ENCODE measurements at regions not wholly inside any gene's neighbourhood (a gene's known extent, or its start where the extent isn't known, plus 50 kb on each side); places are given as distances from the start of the nearest gene placed in this dataset.

DNA sequence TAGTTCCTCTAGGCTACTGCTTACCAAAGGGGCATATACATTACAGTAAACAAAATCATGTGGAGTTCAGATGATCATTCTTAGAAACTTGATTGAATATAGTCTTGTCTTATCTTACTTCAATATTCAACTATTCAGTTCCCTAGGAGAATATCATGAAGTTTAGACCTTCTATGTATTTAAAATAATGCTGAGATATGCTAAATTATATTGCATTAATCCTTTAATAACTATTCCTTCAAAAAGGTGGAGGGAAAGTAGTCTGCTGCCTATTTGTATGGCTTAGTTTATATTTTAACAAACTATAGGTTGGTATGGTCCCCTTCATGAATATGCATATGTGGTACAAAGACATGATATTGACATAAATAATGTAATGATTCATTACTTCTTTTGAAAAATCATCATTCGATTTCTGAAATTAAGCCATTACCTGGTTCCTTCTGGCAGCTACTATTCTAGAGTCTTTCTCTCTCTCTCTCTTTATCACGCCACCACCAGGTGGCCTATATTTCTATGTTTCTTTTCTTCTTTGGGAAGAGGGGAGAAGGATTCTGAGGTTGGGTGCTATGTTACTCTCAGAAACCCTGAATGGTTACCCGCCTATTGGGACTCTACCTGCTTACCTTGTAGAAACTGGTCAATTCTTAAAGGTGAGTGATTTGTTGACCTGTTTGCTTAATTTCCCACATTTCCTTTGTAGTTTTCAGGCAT is 855.8 kb downstream of the HACE1 start:
- 64 to 76% (median 68%) methylated on average over 3 of the region's 3 CpGs for WGBS, 4 donors
- H3K9me3 ChIP-seq (replicated peaks in 1 of 3), result no peaks in the 10 kb centered on the region
- intact Hi-C loops (cut with DNase I), result no loop called here
- H3K36me3 ChIP-seq (replicated peaks in 1 of 2), result no peaks in the 10 kb centered on the region
- no peaks in the 10 kb centered on the region for H3K27me3 ChIP-seq
- no peak overlapping the region for H3K27ac ChIP-seq
- no peak for DNase-seq
- no peaks in the 10 kb centered on the region for H3K4me1 ChIP-seq (replicated peaks in 1 of 2)
- H3K4me3 ChIP-seq, result no peak overlapping the region
- TF ChIP-seq CTCF (IDR thresholded peaks at IDR 0.05) (no peak), POLR2A (IDR thresholded peaks at IDR 0.05) (no peak)

- DNase-seq, result no peak
- no peak for TF ChIP-seq POLR2A (IDR thresholded peaks at IDR 0.05)
- TF ChIP-seq CTCF (IDR thresholded peaks at IDR 0.05), result no peak
- no peak overlapping the region for H3K27ac ChIP-seq
- no peaks in the 10 kb centered on the region for H3K36me3 ChIP-seq (replicated peaks in 1 of 2)
- no peaks in the 10 kb centered on the region for H3K4me1 ChIP-seq (replicated peaks in 1 of 2)
- whole genome bisulfite sequencing, 4 donors, result 81 to 86% (median 82%) methylated on average over 1 of the region's 1 CpG
- H3K9me3 ChIP-seq (replicated peaks in 1 of 3), result no peaks in the 10 kb centered on the region
- no peak overlapping the region for H3K4me3 ChIP-seq
- intact Hi-C loops (cut with DNase I), result no loop called here
- no peaks in the 10 kb centered on the region for H3K27me3 ChIP-seq
Observed at GRCh38 chr6:103995571-103995970, 864.1 kb downstream of the HACE1 start.

DNA sequence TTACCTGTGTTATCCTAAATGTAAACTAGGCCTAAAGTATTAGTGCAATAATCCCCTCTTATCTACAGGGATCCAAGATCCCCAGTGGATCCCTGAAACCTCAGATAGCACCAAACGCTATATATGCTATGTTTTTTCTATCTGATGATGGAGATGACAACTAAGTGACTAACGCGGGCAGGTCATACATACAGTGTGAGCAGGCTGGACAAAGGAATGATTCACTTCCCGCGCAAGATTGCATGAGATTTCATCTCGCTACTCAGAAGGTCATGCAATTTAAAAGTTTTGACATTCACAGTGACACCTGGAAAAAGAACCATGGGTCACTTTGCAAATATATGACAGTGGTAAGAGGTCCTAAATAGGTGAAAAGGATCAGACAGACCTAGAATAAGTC is 875.9 kb downstream of the HACE1 start:
- no peak overlapping the region for H3K27ac ChIP-seq
- H3K4me3 ChIP-seq, result no peak overlapping the region
- H3K9me3 ChIP-seq (replicated peaks in 1 of 3), result no peaks in the 10 kb centered on the region
- DNase-seq, result no peak
- H3K27me3 ChIP-seq, result no peaks in the 10 kb centered on the region
- intact Hi-C loops (cut with DNase I), result no loop called here
- H3K4me1 ChIP-seq (replicated peaks in 1 of 2), result no peaks in the 10 kb centered on the region
- no peaks in the 10 kb centered on the region for H3K36me3 ChIP-seq (replicated peaks in 1 of 2)
- no peak for TF ChIP-seq POLR2A (IDR thresholded peaks at IDR 0.05)
- TF ChIP-seq CTCF (IDR thresholded peaks at IDR 0.05), result no peak
- 81 to 89% (median 86%) methylated on average over 6 of the region's 6 CpGs for WGBS, 4 donors

GRCh38 chr6:103983011-103983410 is 876.7 kb downstream of the HACE1 start:
- no peak overlapping the region for H3K27ac ChIP-seq
- H3K4me1 ChIP-seq (replicated peaks in 1 of 2), result no peaks in the 10 kb centered on the region
- H3K4me3 ChIP-seq, result no peak overlapping the region
- intact Hi-C loops (cut with DNase I), result no loop called here
- TF ChIP-seq POLR2A (IDR thresholded peaks at IDR 0.05), result no peak
- TF ChIP-seq CTCF (IDR thresholded peaks at IDR 0.05), result no peak
- DNase-seq, result no peak
- no peaks in the 10 kb centered on the region for H3K36me3 ChIP-seq (replicated peaks in 1 of 2)
- H3K27me3 ChIP-seq, result no peaks in the 10 kb centered on the region
- H3K9me3 ChIP-seq (replicated peaks in 1 of 3), result no peaks in the 10 kb centered on the region
- 30 to 43% (median 32%) methylated on average over 5 of the region's 5 CpGs for WGBS, 4 donors
